ENCODE measurements at regions not wholly inside any gene's neighbourhood (a gene's known extent, or its start where the extent isn't known, plus 50 kb on each side); places are given as distances from the start of the nearest gene placed in this dataset.

GRCh38 chr15:62946940-62947339 lies 95.6 kb upstream of the TPM1 start:
- Histone ChIP-seq H3K9me3 (ENCODE audit: control insufficient read depth, low read length) (no peaks in the 10 kb centered on the region), H3K79me2 (no peaks in the 10 kb centered on the region), H3K4me1 (no peaks in the 10 kb centered on the region), H2AFZ (no peak overlapping the region), H3K27me3 (ENCODE audit: control insufficient read depth, insufficient read depth, low read length) (no peaks in the 10 kb centered on the region), H3K4me3 (ENCODE audit: low read depth, low read length) (no peak overlapping the region), H3K4me2 (ENCODE audit: low read length) (no peak overlapping the region), H3K9ac (no peak overlapping the region), H3K27ac (no peak overlapping the region), H3K36me3 (ENCODE audit: control insufficient read depth, insufficient read depth, low read length) (no peaks in the 10 kb centered on the region)
- no peak for TF ChIP-seq CTCF (IDR thresholded peaks at IDR 0.05)

GRCh38 chr15:62950462-62950931 lies 92.0 kb upstream of the TPM1 start:
- Histone ChIP-seq H2AFZ (no peak overlapping the region), H3K27ac (no peak overlapping the region), H3K9me3 (ENCODE audit: control insufficient read depth, low read length) (no peaks in the 10 kb centered on the region), H3K9ac (no peak overlapping the region), H3K4me2 (ENCODE audit: low read length) (no peak overlapping the region), H3K36me3 (ENCODE audit: control insufficient read depth, insufficient read depth, low read length) (no peaks in the 10 kb centered on the region), H3K27me3 (ENCODE audit: control insufficient read depth, insufficient read depth, low read length) (no peaks in the 10 kb centered on the region), H3K79me2 (no peaks in the 10 kb centered on the region), H3K4me3 (ENCODE audit: low read depth, low read length) (no peak overlapping the region), H3K4me1 (no peaks in the 10 kb centered on the region)
- no peak for TF ChIP-seq CTCF (IDR thresholded peaks at IDR 0.05)

- Histone ChIP-seq H3K4me3 (ENCODE audit: low read depth, low read length) (no peak overlapping the region), H3K9me3 (ENCODE audit: control insufficient read depth, low read length) (no peaks in the 10 kb centered on the region), H3K4me1 (no peaks in the 10 kb centered on the region), H3K9ac (no peak overlapping the region), H3K27ac (no peak overlapping the region), H3K4me2 (ENCODE audit: low read length) (no peak overlapping the region), H2AFZ (no peak overlapping the region), H3K36me3 (ENCODE audit: control insufficient read depth, insufficient read depth, low read length) (no peaks in the 10 kb centered on the region), H3K27me3 (ENCODE audit: control insufficient read depth, insufficient read depth, low read length) (no peaks in the 10 kb centered on the region), H3K79me2 (no peaks in the 10 kb centered on the region)
- TF ChIP-seq CTCF (IDR thresholded peaks at IDR 0.05): no peak
Measured at GRCh38 chr15:62951481-62951880, 91.1 kb upstream of the TPM1 start.

GRCh38 chr15:62953021-62953420 lies 89.5 kb upstream of the TPM1 start:
- no peaks in the 10 kb centered on the region for H3K36me3 ChIP-seq (ENCODE audit: control insufficient read depth, insufficient read depth, low read length)
- no peaks in the 10 kb centered on the region for H3K4me1 ChIP-seq
- H3K4me2 ChIP-seq (ENCODE audit: low read length): no peak overlapping the region
- H3K4me3 ChIP-seq (ENCODE audit: low read depth, low read length): no peak overlapping the region
- H2AFZ ChIP-seq: no peak overlapping the region
- no peak overlapping the region for H3K27ac ChIP-seq
- no peaks in the 10 kb centered on the region for H3K9me3 ChIP-seq (ENCODE audit: control insufficient read depth, low read length)
- TF ChIP-seq CTCF (IDR thresholded peaks at IDR 0.05): no peak
- no peaks in the 10 kb centered on the region for H3K79me2 ChIP-seq
- no peaks in the 10 kb centered on the region for H3K27me3 ChIP-seq (ENCODE audit: control insufficient read depth, insufficient read depth, low read length)
- H3K9ac ChIP-seq: no peak overlapping the region

- H3K9ac ChIP-seq: no peak overlapping the region
- no peak overlapping the region for H3K4me2 ChIP-seq (ENCODE audit: low read length)
- no peaks in the 10 kb centered on the region for H3K36me3 ChIP-seq (ENCODE audit: control insufficient read depth, insufficient read depth, low read length)
- H3K79me2 ChIP-seq: no peaks in the 10 kb centered on the region
- H3K9me3 ChIP-seq (ENCODE audit: control insufficient read depth, low read length): no peaks in the 10 kb centered on the region
- H3K27ac ChIP-seq: no peak overlapping the region
- H3K4me1 ChIP-seq: no peaks in the 10 kb centered on the region
- TF ChIP-seq CTCF (IDR thresholded peaks at IDR 0.05): no peak
- no peak overlapping the region for H2AFZ ChIP-seq
- H3K27me3 ChIP-seq (ENCODE audit: control insufficient read depth, insufficient read depth, low read length): no peaks in the 10 kb centered on the region
- no peak overlapping the region for H3K4me3 ChIP-seq (ENCODE audit: low read depth, low read length)
Measured at GRCh38 chr15:62953496-62954045, 89.0 kb upstream of the TPM1 start.
